Thoracic aorta (tissue), 2 donors: ENCODE measurements at regions not wholly inside any gene's neighbourhood (a gene's known extent, or its start where the extent isn't known, plus 50 kb on each side); places are given as distances from the start of the nearest gene placed in this dataset.

ENCODE experiments used
- ATAC-seq: fragments of 150-250 bp; one replicate; pipeline ENCODE4 v1.8.0; 2017; ENCODE audit warnings: low read depth; ENCODE audit not compliant: insufficient number of reproducible peaks, low FRiP score
- DNase-seq: peaks from one replicate; pipeline ENCODE4 v3.0.0-alpha.2; 2020; ENCODE audit warnings: low spot score
- H3K27ac ChIP-seq, 2 donors: fragments of 200-600 bp; sonication (generic); 1 replicate in 1 of 2; 2 replicates in 1 of 2; pipeline ENCODE4 v1.5.1; 2016; ENCODE audit warnings: mild to moderate bottlenecking in 2 of 2, moderate library complexity in 2 of 2
- H3K27me3 ChIP-seq: fragments of 200-600 bp; sonication (generic); replicated peaks from 2 replicates; pipeline ENCODE4 v1.6.0; 2016; ENCODE audit warnings: mild to moderate bottlenecking; ENCODE audit not compliant: insufficient read depth
- H3K36me3 ChIP-seq: fragments of 200-600 bp; sonication (generic); one replicate; pipeline ENCODE4 v1.5.1; 2016
- H3K4me1 ChIP-seq, 2 donors: fragments of 200-600 bp; sonication (generic); 1 replicate in 1 of 2; 2 replicates in 1 of 2; pipeline versions ENCODE4 v1.5.1 to v1.6.0; 2016; ENCODE audit warnings: low read depth in 2 of 2, mild to moderate bottlenecking in 1 of 2; ENCODE audit not compliant: control insufficient read depth in 1 of 2
- H3K4me3 ChIP-seq: fragments of 200-600 bp; sonication (generic); 2 replicates; pipeline ENCODE4 v1.5.1; 2016; ENCODE audit warnings: mild to moderate bottlenecking
- H3K9me3 ChIP-seq: fragments of 200-600 bp; sonication (generic); 2 replicates; pipeline ENCODE4 v1.5.1; 2016
- CTCF ChIP-seq: fragments of 200-600 bp; sonication (generic); IDR thresholded peaks from one replicate; pipeline ENCODE4 v1.5.1; 2019; ENCODE audit warnings: antibody characterized with exemption

GRCh38 chr10:128967980-128968756 is 498.9 kb upstream of the MGMT start:
- Histone ChIP-seq H3K36me3 (no peaks in the 10 kb centered on the region), H3K27ac (no peak overlapping the region), H3K27me3 (no peaks in the 10 kb centered on the region), H3K4me1 (no peaks in the 10 kb centered on the region), H3K9me3 (no peaks in the 10 kb centered on the region), H3K4me3 (no peak overlapping the region)
- TF ChIP-seq CTCF: no peak
- DNase-seq: no peak
- no peak for ATAC-seq

- H3K4me1 ChIP-seq: no peaks in the 10 kb centered on the region
- no peak overlapping the region for H3K4me3 ChIP-seq
- no peak overlapping the region for H3K27ac ChIP-seq
- H3K27me3 ChIP-seq: no peaks in the 10 kb centered on the region
- no peak for TF ChIP-seq CTCF
- no peaks in the 10 kb centered on the region for H3K9me3 ChIP-seq
- no peaks in the 10 kb centered on the region for H3K36me3 ChIP-seq
- DNase-seq (no peak), ATAC-seq (no peak)
Measured at GRCh38 chr10:128969551-128969950, 497.5 kb upstream of the MGMT start.

GRCh38 chr10:128971374-128972035 is 495.5 kb upstream of the MGMT start:
- no peak for TF ChIP-seq CTCF
- DNase-seq (no peak), ATAC-seq (no peak)
- H3K27ac ChIP-seq: no peak overlapping the region
- no peaks in the 10 kb centered on the region for H3K36me3 ChIP-seq
- H3K9me3 ChIP-seq: no peaks in the 10 kb centered on the region
- no peaks in the 10 kb centered on the region for H3K27me3 ChIP-seq
- no peak overlapping the region for H3K4me3 ChIP-seq
- no peaks in the 10 kb centered on the region for H3K4me1 ChIP-seq

- DNase-seq (no peak), ATAC-seq (no peak)
- no peaks in the 10 kb centered on the region for H3K4me1 ChIP-seq
- no peak overlapping the region for H3K4me3 ChIP-seq
- H3K27ac ChIP-seq: no peak overlapping the region
- H3K36me3 ChIP-seq: no peaks in the 10 kb centered on the region
- H3K27me3 ChIP-seq: no peaks in the 10 kb centered on the region
- H3K9me3 ChIP-seq: no peaks in the 10 kb centered on the region
- TF ChIP-seq CTCF: no peak
Measured at GRCh38 chr10:128972036-128972405, 495.0 kb upstream of the MGMT start.

GRCh38 chr10:128973221-128973620 is 493.8 kb upstream of the MGMT start:
- Histone ChIP-seq H3K4me1 (no peaks in the 10 kb centered on the region), H3K27ac (no peak overlapping the region), H3K9me3 (no peaks in the 10 kb centered on the region), H3K4me3 (no peak overlapping the region), H3K36me3 (no peaks in the 10 kb centered on the region), H3K27me3 (no peaks in the 10 kb centered on the region)
- ATAC-seq (no peak), DNase-seq (no peak)
- TF ChIP-seq CTCF: no peak
